ENCODE measurements at regions not wholly inside any gene's neighbourhood (a gene's known extent, or its start where the extent isn't known, plus 50 kb on each side); places are given as distances from the start of the nearest gene placed in this dataset.

DNA sequence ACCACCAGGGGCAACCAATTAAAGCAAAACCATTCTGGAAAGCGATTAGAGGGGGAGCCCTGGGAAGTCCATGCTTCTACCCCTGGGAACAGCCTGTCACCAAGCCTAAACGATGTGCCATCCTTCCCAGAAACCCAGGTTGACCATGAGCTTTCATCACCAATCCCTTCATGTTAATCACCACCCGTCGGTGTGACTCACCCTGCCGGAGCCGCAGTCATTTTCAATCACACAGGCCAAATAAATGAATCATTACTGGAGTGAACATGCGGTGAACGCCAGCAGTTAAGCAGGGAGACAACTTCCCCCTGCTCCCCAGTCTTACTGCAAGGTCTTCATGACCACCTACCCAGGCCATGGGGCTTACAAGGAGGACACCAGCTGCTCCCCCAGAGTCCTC lies 308.8 kb downstream of the AJAP1 start:
- no peak overlapping the region for H3K27ac Mint-ChIP-seq
- no peaks in the 10 kb centered on the region for H3K4me1 Mint-ChIP-seq (ENCODE audit: low read depth)
- H3K27me3 Mint-ChIP-seq = peaks cover 14% of the 10 kb centered on the region
- DNase-seq = no peak
- no peaks in the 10 kb centered on the region for H3K36me3 Mint-ChIP-seq (ENCODE audit: low read depth)
- H3K4me3 Mint-ChIP-seq = no peak overlapping the region
- no peaks in the 10 kb centered on the region for H3K9me3 Mint-ChIP-seq

DNA sequence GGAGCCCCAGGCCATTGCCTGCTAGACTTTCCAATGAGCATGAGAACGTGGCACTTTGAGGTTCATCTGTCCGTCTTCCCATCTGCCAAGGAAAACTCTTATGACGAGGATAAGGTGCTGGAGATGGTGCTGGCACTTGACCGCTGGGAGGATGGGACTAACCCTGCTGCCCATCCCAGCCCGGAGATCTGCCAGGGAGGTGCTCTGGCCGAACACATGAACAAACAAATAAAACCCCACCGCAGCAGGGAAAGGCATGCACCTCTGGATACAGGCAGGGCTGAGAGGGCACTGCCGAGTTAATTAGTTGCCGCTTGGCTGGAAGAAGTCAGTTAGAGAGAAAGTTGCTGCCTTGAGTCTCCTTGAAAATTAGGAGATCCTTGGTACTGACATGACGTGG lies 308.4 kb downstream of the AJAP1 start:
- Mint-ChIP-seq H3K27me3 (peaks cover 14% of the 10 kb centered on the region), H3K27ac (no peak overlapping the region), H3K9me3 (no peaks in the 10 kb centered on the region), H3K4me3 (no peak overlapping the region), H3K4me1 (ENCODE audit: low read depth) (no peaks in the 10 kb centered on the region), H3K36me3 (ENCODE audit: low read depth) (no peaks in the 10 kb centered on the region)
- no peak for DNase-seq

DNA sequence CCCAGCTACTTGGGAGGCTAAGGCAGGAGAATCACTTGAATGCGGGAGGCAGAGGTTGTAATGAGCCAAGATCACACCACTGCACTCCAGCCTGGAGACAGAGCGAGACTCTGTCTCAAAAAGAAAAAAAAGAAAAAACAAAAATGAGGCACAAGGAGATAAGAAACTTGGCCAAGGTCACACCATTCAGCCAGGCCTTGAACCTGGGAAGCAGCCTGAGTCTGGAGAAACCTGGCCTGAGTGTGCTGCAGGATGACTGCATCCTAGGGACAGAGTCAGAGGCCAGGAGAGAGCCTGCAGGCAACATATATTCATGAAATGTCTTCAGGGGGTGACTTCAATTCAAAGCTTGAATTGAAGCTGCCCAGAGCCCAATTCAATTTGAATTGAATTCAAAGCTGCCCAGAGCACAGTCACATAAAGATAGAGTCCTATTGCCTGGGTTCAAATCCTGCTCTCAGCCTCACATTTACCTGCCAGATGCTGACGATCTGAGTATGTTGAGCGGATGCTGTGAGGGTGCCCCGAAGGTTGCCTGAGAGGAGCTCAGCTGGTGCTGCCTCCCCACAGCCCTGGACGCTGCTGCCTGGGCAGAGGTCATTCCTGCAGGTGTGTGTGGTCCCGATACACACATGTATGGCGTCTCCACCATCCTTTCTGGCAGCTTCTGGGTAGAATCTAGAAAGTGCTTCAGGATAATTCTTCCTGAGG lies 307.7 kb downstream of the AJAP1 start:
- peaks cover 11% of the 10 kb centered on the region for H3K27me3 Mint-ChIP-seq
- H3K36me3 Mint-ChIP-seq (ENCODE audit: low read depth) = no peaks in the 10 kb centered on the region
- no peak overlapping the region for H3K27ac Mint-ChIP-seq
- no peaks in the 10 kb centered on the region for H3K9me3 Mint-ChIP-seq
- no peaks in the 10 kb centered on the region for H3K4me1 Mint-ChIP-seq (ENCODE audit: low read depth)
- H3K4me3 Mint-ChIP-seq = no peak overlapping the region
- no peak for DNase-seq

DNA sequence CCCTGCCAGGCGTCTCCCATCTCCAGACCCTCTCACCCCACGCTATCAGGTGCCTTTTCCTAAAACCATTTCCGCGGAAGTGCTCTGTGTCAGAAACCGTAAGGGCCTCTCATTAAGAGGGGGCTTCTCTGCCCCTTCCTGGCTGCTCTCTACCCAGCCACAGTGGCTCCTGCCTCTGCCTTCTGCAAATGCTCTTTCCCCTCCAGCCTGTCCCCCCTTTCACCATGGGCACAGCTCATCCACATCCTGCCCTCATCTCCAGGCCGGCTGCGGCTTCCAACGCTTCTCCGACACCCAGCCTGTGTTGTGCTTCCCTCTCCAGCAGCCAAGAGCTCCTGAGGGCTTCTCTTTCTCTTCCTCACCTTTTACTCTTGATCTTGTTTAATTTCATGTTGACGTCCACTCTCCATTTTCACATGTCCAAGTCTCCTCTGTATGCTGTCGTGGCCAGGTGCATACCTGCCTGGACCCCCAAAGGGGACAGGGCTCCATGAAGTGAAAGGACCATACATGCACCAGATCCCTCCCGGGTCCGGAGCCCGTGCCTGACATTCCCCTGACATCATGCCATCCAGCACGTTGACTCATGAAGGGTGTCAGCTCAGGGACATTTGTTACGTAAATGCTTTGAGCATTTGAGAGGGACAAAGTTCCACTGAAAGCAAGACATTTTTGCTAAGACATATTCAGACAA lies 306.5 kb downstream of the AJAP1 start:
- Mint-ChIP-seq H3K4me1 (ENCODE audit: low read depth) (no peaks in the 10 kb centered on the region), H3K4me3 (no peak overlapping the region), H3K27ac (no peak overlapping the region), H3K9me3 (no peaks in the 10 kb centered on the region), H3K36me3 (ENCODE audit: low read depth) (no peaks in the 10 kb centered on the region), H3K27me3 (peaks cover 10% of the 10 kb centered on the region)
- no peak for DNase-seq

DNA sequence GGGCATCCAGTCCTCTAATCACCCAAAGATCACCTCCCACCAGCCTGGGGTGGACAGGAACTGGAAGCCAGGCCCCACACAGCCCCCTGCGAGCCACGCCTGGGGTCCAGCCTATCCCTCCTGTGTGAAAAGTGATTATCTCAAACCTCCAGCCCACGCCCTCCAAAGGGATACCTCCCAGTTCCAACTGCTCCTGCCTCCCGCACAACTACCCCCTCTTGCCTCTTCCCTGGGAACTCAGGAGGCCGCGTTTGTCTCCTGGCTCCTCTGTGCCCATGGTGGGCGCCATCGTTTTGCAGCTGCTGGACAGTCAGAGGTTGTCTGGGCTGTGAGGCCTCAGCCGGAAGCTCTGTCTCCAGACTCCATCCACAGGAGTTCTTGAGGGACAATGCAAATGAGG lies 305.9 kb downstream of the AJAP1 start:
- Mint-ChIP-seq H3K27me3 (peaks cover 8% of the 10 kb centered on the region), H3K4me3 (no peak overlapping the region), H3K9me3 (no peaks in the 10 kb centered on the region), H3K36me3 (ENCODE audit: low read depth) (no peaks in the 10 kb centered on the region), H3K4me1 (ENCODE audit: low read depth) (no peaks in the 10 kb centered on the region), H3K27ac (no peak overlapping the region)
- DNase-seq = no peak

DNA sequence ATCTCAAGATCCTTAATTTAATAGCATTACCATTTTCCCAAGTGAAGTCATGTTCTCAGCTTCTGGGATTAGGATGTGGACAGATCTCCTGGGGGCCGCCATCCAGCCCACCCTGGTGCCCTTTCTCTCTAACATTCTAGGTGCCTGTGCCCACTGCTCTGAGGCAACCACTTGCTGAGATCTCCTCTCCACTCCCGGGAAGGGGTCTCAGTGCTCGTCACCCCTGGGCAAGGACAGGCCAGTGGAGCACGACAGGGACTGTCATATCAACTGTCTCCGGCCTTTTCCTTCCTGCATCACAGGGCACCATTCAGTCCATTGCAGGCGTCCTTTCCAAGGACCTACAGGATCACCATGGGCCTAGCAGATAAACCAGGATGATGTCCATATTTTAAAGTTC lies 304.8 kb downstream of the AJAP1 start:
- DNase-seq = no peak
- Mint-ChIP-seq H3K4me1 (ENCODE audit: low read depth) (no peaks in the 10 kb centered on the region), H3K27ac (no peak overlapping the region), H3K36me3 (ENCODE audit: low read depth) (no peaks in the 10 kb centered on the region), H3K4me3 (no peak overlapping the region), H3K27me3 (peaks cover 7% of the 10 kb centered on the region), H3K9me3 (no peaks in the 10 kb centered on the region)

DNA sequence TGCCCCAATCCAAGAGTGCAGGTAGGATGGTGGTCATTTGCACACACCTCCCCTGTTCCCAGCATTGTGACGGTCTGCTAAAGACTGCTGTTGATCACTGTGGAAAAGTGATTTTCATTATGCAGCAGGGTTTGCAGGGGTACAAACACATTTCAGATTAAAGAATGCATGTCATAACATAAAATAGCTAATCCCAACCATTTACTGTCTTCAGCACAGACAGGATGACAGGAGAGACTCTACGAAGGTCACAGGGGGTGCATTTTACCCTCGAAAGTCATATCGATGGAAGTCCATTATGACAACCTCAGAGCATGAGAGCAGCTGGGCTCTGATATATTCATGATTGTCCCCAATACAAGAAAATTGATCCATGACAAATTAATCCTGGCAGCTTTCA lies 302.6 kb downstream of the AJAP1 start:
- Mint-ChIP-seq H3K36me3 (ENCODE audit: low read depth) (no peaks in the 10 kb centered on the region), H3K27ac (no peak overlapping the region), H3K4me3 (no peak overlapping the region), H3K27me3 (peaks cover 7% of the 10 kb centered on the region), H3K9me3 (peaks cover 2% of the 10 kb centered on the region), H3K4me1 (ENCODE audit: low read depth) (no peaks in the 10 kb centered on the region)
- DNase-seq = no peak

DNA sequence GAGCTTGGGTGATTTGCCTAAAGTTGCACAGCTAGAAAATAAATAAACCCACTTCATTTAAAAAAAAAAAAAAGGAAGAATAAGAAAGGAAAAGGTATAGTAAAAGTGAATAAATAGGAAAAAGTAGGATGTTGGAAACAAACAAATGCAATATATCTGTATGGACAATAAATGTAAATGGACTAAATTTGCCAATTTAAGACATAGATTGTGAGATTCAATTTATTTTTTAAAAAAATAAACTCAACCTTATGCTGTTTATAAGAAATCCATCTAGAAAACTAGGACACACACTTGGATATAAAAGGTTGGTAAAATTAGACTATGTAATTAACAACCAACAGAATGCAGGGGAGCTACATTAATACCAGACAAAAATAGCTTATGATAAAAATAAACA lies 300.0 kb downstream of the AJAP1 start:
- Mint-ChIP-seq H3K27ac (no peak overlapping the region), H3K4me1 (ENCODE audit: low read depth) (no peaks in the 10 kb centered on the region), H3K4me3 (no peak overlapping the region), H3K9me3 (peaks cover 2% of the 10 kb centered on the region), H3K36me3 (ENCODE audit: low read depth) (no peaks in the 10 kb centered on the region), H3K27me3 (peaks cover 8% of the 10 kb centered on the region)
- DNase-seq = no peak

DNA sequence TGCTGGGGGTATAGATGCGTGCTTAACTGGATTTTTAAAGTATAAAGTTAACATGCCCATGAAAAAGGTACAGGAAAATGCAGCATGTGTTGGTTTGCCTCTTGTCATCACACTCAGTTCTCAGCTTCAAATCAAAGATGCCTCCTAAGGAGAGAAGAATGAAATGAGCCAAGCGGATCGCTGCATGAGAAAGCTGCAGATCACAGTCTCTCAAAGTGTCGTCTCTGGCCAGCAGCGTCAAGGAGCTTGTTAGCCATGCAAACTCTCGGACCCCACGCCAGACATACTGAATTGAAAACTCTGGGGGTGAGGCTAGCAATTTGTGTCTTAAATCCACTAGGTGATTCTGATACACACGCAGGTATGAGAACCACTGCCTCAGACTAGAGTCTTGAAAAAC lies 297.2 kb downstream of the AJAP1 start:
- Mint-ChIP-seq H3K4me1 (ENCODE audit: low read depth) (no peaks in the 10 kb centered on the region), H3K4me3 (no peak overlapping the region), H3K27me3 (peaks cover 18% of the 10 kb centered on the region), H3K27ac (no peak overlapping the region), H3K9me3 (peaks cover 2% of the 10 kb centered on the region), H3K36me3 (ENCODE audit: low read depth) (no peaks in the 10 kb centered on the region)
- DNase-seq = no peak

DNA sequence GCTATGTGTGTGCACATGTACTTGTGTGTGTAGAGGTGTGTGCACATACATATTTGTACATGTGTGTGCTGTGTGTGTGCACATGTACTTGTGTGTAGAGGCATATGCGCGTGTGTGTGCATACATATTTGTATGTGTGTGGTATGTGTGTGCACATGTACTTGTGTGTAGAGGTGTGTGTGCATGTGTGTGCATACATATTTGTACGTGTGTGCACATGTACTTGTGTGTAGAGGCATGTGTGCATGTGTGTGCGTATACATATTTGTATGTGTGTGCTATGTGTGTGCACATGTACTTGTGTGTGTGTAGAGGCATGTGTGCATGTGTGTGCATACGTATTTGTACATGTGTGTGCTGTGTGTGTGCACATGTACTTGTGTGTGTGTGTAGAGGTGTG lies 291.9 kb downstream of the AJAP1 start:
- H3K27ac Mint-ChIP-seq = no peak overlapping the region
- H3K4me1 Mint-ChIP-seq (ENCODE audit: low read depth) = no peaks in the 10 kb centered on the region
- DNase-seq = no peak
- H3K27me3 Mint-ChIP-seq = peaks cover 34% of the 10 kb centered on the region
- H3K36me3 Mint-ChIP-seq (ENCODE audit: low read depth) = no peaks in the 10 kb centered on the region
- H3K9me3 Mint-ChIP-seq = no peaks in the 10 kb centered on the region
- no peak overlapping the region for H3K4me3 Mint-ChIP-seq

DNA sequence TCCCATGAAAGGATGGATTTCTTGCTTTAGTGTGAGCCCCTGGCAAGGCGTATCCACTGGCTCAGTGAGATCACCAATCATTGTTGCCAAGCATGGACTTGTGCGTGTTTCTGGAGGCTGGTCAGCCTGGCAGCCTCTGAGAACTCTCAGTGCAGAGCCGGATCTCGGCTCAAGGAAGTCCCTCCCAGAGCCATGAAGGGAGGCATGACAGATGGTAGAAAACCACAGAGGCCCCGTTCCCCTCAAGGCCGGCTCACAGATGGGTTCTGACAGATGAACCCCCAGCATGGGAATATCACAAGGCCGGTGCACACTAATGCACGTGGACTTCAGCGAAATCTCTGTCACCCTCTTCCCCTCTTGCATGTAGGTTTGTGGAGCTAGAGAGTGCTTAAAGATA lies 290.5 kb downstream of the AJAP1 start:
- DNase-seq = no peak
- Mint-ChIP-seq H3K36me3 (ENCODE audit: low read depth) (no peaks in the 10 kb centered on the region), H3K27me3 (peaks cover 31% of the 10 kb centered on the region), H3K4me3 (no peak overlapping the region), H3K27ac (no peak overlapping the region), H3K9me3 (peaks cover 4% of the 10 kb centered on the region), H3K4me1 (ENCODE audit: low read depth) (no peaks in the 10 kb centered on the region)

DNA sequence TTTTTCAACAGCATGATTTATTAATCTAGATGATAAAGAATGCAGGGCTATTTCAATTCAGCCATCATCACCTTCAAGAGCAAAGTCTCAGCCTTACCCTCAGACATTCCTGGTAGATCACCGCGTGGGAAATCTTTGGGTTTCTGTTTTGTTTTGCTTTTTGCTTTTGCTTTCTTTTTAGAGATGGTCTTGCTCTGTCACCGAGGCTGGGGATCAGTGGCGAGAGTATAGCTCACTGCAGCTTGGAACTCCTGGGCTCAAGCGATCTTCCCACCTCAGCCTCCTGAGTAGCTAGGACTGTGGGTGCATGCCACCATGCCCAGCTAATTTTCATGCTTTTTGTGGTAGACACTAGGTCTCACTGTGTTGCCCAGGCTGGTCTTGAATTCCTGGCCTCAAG lies 289.7 kb downstream of the AJAP1 start:
- Mint-ChIP-seq H3K27ac (no peak overlapping the region), H3K36me3 (ENCODE audit: low read depth) (no peaks in the 10 kb centered on the region), H3K4me3 (no peak overlapping the region), H3K4me1 (ENCODE audit: low read depth) (no peaks in the 10 kb centered on the region), H3K27me3 (peaks cover 26% of the 10 kb centered on the region), H3K9me3 (peaks cover 12% of the 10 kb centered on the region)
- DNase-seq = no peak

DNA sequence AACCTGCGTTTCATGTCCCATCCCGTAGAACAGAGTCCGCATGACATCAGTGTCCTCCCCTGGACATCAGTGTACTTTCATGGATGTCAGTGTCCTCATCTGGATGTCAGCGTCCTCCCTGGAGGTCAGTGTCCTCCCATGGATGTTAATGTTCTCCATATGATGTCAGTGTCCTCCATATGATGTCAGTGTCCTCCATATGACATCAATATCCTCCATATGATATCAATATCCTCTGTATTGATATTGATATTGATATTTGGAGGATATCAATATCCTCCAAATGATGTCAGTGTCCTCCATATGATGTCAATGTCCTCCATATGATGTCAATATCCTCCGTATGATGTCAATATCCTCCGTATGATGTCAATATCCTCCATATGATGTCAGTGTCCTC lies 284.9 kb downstream of the AJAP1 start:
- Mint-ChIP-seq H3K9me3 (peaks cover 14% of the 10 kb centered on the region), H3K27me3 (peaks cover 16% of the 10 kb centered on the region), H3K4me1 (ENCODE audit: low read depth) (no peaks in the 10 kb centered on the region), H3K4me3 (no peak overlapping the region), H3K27ac (no peak overlapping the region), H3K36me3 (ENCODE audit: low read depth) (no peaks in the 10 kb centered on the region)
- DNase-seq = no peak

DNA sequence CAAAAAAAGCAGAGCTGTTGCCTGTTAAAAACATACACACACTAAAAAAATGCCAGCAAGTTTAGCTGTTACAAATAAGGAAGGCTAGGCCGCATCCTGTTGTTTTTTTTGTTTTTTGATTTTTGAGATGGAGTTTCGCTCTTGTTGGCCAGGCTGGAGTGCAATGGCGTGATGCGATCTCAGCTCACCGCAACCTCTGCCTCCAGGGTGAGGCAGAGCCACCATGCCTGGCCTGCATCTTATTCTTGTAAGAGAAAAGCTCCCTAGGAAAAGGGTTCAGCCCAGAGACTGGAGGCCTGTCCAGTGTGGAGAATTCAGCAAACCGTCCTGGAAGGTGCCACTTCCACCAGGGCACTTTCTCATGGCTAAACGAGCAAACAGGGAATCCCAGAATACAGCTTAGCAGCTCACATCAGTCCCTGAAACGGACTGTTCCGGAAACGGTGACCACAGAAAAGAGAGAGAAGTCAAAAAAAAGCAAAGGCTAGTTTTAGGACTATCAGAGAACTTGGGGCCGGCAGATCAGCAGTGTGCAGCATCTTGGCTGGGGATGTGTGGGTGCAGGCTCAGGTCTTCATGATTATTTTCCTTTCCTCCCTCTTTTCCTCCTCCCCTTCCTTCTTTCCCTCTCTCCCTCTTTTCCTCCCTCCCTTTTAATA lies 283.6 kb downstream of the AJAP1 start:
- Mint-ChIP-seq H3K27ac (no peak overlapping the region), H3K27me3 (peaks cover 10% of the 10 kb centered on the region), H3K4me3 (no peak overlapping the region), H3K4me1 (ENCODE audit: low read depth) (no peaks in the 10 kb centered on the region), H3K9me3 (peaks cover 14% of the 10 kb centered on the region), H3K36me3 (ENCODE audit: low read depth) (no peaks in the 10 kb centered on the region)
- DNase-seq = no peak

DNA sequence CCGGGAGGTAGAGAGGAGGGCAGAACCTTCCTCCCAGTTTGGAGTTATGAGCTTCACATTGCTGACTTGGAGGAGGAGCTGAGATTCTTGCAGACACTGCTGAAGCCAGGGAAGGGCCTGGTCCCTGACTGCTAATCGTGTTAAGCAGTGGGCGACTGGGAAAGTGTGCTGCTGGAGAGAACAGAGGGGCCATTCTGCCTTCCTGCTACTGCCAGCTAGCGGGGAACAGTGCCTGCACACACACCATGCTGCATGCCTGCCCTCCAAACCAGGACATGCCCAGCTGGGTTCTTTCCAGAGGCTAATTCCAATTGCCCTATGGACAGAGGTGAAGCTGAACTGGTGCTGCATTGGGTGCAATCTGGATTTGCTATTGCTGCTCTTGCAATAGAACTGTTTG lies 281.4 kb downstream of the AJAP1 start:
- Mint-ChIP-seq H3K4me3 (no peak overlapping the region), H3K9me3 (peaks cover 14% of the 10 kb centered on the region), H3K4me1 (ENCODE audit: low read depth) (no peaks in the 10 kb centered on the region), H3K36me3 (ENCODE audit: low read depth) (no peaks in the 10 kb centered on the region), H3K27ac (no peak overlapping the region), H3K27me3 (peaks cover 5% of the 10 kb centered on the region)
- DNase-seq = no peak

Data from activated T-cell treated with anti-CD3 and anti-CD28 coated beads, Interleukin-2, amount 50 U/mL, for 24 hours (primary cell).